Right renal cortex interstitium (tissue), 3 donors: ENCODE measurements at regions not wholly inside any gene's neighbourhood (a gene's known extent, or its start where the extent isn't known, plus 50 kb on each side); places are given as distances from the start of the nearest gene placed in this dataset.

Source experiments
- DNase-seq, 3 donors: peaks; one replicate each; pipeline ENCODE4 v3.0.0-alpha.2; 2013; ENCODE audit warnings: low read depth in 3 of 3, low spot score in 2 of 3

DNA sequence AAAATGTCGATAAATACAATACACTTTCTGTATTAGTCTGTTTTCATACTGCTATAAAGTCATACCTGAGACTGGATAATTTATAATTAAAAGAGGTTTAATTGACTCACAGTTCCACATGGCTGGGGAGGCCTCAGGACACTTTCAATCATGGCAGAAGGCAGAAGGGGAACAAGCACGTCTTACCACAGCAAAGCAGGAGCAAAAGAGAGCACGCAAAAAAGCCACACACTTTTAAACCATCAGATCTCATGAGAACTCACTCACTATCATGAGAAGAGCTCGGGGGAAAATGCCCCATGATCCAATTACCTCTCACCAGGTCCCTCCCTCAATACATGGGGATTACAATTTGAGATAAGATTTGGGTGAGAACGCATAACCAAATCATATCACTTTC, 256.7 kb downstream of the ANAPC1 start:
- DNase-seq = no peak

DNA sequence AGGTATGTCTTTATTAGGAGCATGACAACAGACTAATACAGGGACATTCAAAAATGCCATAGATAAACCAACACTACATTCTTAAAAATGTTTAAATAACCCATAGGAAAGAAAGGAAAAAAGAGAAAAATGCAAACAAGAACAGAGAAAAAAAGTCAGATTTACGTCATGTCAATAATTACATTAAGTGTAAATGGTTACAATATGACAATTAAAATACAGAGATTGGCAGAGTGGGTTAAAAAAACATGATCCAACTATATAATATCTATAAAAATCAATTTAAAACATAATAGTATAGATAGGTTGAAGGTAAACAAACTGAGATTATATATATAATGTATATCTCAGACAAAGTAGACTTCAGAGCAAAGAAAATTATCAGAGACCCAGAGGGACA, 255.8 kb downstream of the ANAPC1 start:
- DNase-seq = no peak

DNA sequence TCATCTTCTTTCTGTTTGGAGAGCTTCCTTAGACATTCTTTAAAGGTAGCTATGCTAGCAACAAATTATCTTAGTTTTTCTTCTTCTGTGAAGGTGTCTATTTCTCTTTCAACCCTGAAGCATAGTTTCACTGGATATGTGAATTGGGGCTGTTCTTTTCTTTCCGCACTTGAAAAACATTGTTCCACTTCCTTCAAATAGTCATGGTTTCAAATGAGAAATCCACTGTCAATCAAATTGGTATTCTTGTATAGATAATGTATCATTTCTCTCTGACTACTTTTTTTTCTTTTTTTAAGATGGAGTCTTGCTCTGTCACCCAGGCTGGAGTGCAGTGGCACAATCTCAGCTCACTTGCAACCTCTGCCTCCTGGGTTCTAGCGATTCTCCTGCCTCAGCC, 254.0 kb downstream of the ANAPC1 start:
- no peak for DNase-seq

DNA sequence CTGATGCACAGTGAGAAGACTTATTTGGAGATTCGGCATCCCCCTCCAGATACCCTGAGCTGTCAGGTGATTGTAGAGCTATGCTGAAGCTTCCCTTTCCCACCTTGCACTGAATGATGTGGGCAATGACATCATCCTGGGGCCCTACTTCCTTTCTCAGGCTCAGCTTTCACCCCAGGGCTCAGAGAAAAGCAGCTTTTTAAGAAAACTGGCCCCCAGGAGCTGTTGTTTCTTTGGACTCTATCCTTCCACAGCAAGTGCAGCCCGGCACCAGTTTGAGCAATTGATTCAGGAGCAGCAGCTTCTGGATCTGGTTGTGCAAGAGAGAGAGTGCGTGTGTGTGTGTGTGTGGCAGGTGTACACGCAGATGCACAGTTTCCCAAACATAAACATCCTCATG, 251.3 kb downstream of the ANAPC1 start:
- no peak for DNase-seq

DNA sequence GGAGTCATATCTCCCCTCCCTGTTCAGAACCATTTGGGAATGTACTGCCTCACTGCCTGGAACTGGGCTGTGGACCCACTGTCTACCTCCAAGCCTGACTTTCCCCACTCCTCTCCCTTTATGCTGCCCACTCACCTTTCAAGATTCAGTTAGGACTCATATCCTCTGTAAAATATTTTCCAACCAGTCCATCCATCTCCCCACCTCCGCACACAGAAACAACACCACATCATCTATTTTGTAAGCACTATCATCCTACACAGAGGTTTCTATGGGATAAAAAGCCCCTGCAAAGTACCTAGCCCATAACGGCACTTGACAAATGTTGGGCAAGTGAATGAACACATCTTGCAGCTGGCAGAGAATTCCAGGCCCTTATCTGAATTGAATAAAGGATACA, 250.8 kb downstream of the ANAPC1 start:
- no peak for DNase-seq

DNA sequence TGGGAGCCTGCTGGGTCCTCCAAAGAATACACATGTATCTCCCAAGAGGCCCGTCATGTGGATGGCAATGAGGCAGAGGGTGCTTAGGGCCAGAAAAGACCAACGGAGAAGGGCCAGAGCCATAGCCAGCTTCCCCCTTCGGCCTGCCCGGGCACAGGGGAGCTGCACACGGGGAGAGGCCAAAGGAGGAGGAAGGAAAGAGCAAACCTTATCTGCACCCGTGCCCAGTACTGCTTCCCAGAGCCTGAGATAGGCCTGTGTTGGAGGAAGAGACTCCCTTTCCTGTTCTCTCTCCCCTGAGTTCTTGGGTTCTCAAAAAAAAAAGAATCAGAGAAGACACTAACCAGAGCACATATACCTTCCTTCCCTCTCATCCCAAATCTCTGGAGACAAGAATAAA, 250.3 kb downstream of the ANAPC1 start:
- no peak for DNase-seq

DNA sequence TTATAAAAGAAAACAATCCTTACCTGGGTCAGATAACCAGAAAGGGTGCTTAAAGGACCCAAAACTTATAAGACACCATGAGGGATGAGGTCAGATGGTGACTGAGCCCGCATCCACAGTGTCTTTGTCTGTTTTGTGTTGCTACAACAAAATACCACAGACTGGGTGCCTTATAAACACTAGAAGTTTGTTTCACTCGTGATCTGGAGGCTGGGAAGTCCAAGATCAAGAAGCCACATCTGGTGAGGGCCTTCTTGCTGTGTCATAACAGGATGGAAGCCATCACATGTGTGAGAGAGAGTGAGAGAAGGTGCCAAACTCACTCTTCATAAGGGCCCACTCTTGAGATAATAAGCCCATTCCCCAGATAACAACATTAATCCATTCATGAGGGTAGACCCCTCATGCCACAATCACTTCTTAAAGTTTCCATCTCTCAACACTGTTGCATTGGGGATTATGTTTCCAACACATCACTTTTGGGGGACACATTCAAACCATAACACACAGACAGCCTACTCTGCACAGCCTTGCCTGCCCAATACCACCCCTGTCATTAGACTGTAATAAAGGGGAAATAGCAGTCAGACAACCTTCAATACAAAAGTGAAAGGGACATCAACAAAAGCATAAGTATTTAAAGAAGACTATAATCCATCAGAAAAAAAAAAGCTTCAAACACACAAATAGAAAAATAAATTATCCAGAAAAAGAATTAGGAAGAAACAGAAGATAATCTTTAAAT, 249.8 kb downstream of the ANAPC1 start:
- no peak for DNase-seq

DNA sequence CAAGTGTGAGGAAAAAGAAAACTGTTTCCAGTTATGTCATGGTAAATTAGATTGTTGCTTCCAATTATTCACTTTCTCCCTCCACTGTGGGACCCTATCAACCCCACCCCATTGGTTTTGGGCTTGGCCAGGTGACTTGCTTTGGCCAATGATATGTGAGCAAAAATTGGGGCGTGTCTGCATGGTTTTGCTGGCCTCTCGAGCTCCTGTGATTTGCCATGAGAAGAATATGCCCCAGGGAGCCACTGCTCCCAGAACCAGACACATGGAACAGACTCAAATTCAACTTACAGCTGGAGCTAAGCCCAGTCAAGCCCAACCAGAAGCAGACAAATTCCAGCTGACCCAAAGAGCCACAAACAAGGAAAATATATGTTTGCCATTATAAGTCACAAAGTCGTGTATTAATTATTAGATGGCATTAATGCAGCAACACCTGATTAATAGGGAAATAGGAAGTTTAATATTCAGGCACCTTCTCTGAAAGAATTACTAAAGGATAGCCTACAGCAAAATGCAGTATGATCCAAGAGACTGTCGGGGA, 248.9 kb downstream of the ANAPC1 start:
- no peak for DNase-seq

DNA sequence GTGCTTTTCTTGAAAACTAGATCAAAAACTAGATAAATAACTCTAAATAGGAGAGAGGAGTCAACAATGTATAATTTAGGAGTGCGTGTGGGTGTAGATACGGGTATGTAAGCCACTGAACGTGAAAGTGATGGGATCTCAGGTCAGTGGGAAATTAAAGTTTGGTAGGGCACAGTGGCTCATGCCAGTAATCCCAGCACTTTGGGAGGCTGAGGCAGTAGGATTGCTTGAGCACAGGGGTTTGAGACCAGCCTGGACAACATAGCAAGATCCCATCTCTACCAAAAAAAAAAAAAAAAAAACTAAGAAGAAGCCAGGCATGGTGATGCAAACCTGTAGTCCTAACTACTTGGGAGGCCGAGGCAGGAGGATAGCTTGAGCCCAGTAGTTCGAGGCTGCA, 247.1 kb downstream of the ANAPC1 start:
- DNase-seq = no peak

DNA sequence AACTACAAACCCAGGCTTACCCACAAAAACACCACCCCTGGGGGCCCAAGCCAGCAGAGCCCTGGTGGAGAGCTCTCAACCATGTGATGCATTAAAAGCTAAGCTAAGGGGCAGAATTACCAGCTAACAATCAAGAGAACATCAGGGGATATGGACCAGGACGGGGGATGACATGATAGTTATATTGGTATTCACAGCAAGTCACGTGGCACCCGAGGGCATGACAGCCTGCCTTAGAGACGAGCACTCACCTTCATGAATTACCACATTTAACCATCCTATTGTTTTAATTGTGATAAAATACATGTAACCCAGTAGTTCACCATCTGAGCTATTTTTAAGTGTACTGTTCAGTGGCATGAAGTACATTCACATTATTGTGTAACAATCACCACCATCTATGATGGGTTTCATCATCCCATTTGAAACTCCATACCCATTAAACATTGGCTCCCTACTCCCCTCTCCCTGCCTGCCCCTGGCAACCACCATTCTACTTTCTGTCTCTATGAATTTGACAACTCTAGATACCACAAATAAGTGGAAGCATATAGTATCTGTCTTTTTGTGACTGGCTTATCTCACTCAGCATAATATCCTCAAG, 245.6 kb downstream of the ANAPC1 start:
- DNase-seq = no peak

DNA sequence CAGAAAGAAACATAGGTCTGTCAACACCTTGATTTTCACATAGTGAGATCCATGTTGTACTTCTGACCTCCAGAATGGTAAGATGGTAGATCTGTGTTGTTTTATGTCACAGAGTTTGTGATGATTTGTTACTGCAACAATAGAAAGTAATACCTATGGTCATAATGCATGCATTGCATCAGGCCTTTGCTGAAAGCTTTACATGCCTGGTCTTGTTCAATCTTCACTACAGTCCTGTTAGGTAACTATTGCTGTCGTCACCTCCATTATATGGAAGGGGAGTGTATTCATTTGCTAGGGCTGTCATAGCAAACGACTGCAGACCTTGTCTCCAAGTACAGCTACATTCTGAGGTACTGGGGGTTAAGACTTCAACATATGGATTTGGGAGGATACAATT, 243.5 kb downstream of the ANAPC1 start:
- no peak for DNase-seq

DNA sequence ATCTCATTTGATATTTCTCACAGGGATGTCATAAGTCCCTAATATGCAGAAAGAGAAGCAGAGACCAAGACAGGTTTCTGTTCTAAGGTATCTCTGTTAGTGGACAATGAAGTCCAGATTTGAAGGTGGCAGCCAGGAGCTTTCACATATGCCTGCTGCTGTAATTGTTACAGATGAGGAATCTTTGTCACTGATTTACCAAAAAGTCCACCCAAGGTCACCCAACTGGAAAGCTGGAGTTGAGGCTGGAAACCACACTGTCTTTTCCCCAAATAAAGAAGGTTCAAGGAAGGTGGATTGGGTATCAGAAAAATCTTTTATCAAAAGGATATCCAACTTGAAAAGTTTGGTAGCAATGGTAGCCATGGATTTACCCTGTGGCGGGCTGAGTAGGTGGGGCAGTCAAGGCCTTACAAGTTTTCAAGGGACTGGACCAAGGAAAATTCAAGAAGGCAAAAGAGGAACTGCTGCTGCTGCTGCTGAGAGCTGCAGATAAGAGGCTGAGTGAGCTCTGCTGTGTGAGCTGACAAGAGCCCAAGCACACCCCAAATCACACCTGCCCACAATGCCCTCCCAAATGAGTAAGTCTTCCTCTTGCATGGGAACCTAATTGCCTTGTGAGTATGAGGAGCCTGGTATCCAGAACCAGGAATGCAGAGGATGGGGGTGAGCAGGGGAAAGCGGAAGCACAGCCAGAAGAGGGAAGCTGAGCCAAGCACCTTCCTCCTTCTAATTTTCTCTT, 241.2 kb downstream of the ANAPC1 start:
- no peak for DNase-seq

DNA sequence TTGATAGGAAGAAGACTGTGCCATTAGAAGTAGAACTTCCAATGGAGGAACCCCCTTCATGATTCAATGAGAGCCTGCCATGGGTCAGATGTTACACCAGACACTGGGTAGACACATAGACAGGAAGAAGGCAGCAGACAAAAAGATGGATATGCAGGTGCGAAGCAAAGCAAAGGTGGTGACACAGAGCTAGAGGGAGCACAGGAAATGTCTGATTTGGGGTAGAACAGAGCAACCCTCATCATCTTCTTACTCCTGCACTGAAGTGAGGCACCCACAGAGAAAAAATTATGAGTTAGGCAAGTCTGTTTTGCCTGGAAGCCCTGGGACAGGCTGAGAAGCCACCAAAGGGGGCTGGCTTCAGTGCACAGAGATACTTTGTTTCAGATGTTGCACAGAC, 240.2 kb downstream of the ANAPC1 start:
- DNase-seq = no peak

DNA sequence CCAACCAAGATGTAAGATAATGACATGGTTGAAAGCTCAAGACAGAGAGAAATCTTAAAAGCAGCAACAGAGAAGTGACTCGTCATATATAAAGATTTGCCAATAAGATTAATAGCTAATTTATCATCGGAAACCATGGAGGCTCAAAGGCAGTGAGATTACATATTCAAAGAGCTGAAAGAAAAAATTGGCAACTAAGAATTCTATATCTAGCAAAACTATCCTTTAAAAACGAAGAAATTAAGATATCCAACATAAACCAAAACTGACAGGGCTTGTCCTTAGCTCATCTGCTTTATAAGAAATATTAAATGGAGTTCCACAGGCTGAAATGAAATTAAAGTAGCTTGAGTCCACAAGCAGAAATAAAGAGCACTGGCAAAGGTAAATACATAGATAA, 236.6 kb downstream of the ANAPC1 start:
- DNase-seq = no peak

DNA sequence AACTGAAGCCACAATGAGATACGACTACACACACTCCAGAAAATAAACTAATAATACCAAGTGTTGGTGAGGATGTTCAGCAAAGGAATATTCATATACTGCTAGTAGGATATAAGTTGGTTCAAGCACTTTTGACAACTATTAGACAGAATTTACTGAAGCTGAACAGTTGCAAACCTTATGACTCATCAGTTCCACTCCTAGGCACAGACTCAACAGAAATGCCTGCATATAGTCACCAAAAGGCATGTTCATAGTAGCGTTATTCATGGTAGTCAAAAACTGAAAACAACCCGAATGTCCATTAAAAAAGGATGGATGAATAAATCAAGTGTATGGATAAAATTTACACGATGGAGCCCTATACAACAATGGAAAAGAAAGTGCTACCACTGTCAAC, 232.0 kb downstream of the ANAPC1 start:
- no peak for DNase-seq

DNA sequence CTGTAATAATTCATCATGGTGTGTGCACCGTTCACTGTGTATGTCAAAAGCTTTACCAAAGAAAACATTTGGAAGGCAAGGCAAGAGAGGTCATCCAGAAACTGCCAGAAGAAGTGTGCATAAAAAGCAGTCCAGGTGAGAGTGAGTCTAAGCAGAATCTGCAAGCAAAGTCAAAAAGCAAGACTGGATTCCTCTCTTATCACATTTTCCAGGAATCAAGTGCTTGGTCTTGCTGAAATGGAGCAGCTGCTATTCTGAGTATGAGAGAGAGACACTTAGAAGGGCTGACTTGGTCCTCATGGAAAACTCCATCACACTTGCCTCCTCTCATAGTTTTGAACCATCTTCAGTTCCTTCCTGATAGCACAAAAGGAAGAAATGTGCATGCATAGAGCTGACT, 231.3 kb downstream of the ANAPC1 start:
- no peak for DNase-seq

DNA sequence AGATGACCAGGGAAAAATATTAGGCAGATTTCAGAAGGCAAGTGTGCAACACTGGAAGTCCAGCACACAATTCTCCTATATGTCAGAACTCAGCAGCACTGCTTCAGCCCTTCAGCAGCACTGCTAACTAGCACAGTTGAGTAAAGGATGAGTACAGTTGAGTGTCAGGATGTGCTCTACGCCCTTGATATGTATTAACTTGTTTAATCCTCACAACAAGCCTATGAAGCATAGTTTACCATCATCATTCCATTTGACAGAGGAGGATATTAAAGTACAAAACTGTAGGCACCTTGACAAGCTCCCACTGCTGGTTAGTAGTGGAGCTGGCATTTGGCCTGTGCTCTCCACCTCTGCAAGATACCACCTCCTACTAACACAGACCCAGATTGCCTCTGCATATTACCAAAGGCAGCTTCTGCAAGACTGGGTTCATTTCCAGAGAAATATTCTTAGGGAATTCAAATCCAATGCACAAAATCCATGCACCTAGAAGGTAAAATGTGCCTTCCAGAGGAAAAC, 230.8 kb downstream of the ANAPC1 start:
- DNase-seq = no peak

DNA sequence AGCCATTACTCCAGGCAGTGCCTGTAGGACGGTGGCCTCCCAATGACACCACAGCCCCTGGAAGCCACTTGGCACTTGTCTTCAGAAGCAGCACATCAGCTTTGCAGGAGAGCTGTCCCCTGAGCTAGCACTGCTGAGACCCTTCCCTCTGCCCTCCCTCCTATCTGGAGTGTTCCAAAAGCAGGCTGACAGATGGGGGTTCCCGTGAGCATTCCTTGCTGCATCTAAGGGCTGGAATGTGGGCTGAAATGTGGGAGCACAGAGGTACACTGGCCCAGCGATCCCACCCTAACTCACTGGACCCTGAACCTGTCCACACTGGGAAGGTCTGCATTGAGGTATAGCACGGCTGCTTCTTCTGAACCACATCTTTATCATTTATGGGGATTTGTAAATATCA, 230.1 kb downstream of the ANAPC1 start:
- DNase-seq = no peak

DNA sequence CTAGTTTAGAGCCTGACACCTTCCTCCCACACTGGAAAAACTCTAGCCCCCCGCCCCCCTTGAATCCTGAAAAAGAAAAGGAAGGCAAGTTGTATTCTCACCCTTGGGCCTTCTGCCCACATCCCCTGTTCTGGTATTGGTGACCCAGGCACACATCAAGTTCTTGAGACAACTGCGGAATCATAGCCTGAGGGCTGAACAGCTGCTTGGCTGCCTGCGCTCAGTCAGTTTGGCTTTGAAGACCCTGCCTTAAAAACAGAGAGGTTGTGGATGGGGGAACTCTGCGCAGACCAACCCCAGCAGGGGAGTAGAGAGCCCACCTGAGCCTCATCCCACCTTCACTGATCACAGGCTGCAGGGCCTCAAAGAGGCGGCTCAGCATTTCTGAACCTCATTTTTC, 229.2 kb downstream of the ANAPC1 start:
- no peak for DNase-seq

DNA sequence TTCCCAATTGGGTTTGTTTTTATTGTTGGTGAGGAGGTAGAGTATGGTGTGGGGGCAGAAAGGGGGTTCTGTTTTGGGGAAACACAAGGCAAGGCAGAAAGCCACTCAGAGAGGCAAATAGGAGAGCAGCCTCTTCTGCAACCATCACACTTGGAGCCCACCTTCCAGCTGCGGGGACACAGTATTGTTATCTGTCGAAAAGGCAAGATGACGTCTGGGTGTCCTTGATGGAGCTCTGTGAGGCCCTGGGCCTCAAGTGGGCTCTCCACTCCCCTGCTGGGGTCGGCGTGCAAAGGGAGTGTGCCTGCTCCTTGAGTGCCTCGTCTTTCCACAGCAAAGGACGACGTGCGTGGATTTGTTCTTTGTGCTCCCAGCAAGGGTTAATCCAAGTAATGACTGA, 227.6 kb downstream of the ANAPC1 start:
- DNase-seq = no peak

DNA sequence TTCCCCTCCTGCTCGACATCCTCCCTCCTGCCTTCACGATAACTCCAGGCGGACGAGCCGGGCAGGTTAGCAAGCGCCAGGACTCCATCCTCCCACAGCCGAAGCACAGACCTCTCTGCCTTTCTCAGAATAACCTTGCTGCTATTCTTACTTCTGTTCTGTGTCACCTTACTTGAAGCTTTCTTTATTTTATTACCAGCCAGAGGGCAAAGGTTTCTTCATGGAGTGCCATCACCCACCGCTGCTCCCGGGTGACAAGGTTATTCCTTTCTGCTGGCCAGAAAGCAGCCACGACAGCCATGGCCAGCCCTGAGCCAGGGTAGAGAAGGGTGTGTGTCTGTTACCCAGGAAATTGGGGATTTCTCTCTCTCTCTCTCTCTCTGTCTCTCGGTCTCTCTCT, 227.1 kb downstream of the ANAPC1 start:
- DNase-seq = no peak
